ENCODE measurements at regions not wholly inside any gene's neighbourhood (a gene's known extent, or its start where the extent isn't known, plus 50 kb on each side); places are given as distances from the start of the nearest gene placed in this dataset.
"Not testable (repeated sequence)": the region's sequence is repeated elsewhere in the genome, so short reads cannot be mapped to it uniquely, and the experiment has no call there.

DNA sequence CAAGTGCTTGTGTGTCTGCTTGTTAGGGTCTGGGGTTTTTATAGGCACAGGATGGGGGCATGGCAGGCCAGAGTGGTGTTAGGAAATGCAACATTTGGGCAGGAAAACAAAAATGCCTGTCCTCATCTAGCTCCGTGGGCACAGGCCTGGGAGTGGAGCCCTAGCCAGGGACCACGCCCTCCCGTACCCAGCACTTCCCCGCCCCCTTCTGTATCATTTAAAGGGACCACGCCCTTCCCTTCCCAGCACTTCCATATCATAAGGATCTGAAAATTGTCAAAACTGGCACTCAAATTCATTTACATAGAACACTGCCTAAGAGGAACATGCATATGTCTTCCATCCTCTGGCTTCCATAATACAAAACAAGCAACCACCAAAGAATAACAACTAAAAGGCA, 185.8 kb downstream of the B3GLCT start:
- no peaks in the 10 kb centered on the region for H3K36me3 ChIP-seq (ENCODE audit: control insufficient read depth, insufficient read depth, low read length)
- H3K27me3 ChIP-seq (ENCODE audit: control insufficient read depth, insufficient read depth, low read length, poor library complexity, severe bottlenecking): no peaks in the 10 kb centered on the region
- H3K4me3 ChIP-seq (ENCODE audit: insufficient read depth, low read depth, low read length): no peak overlapping the region
- H3K9me3 ChIP-seq (ENCODE audit: control insufficient read depth, low read length): no peaks in the 10 kb centered on the region
- no peak overlapping the region for H3K27ac ChIP-seq (ENCODE audit: insufficient read depth, low read depth, low read length, poor library complexity, severe bottlenecking)
- 81 to 82% methylated on average over 5 of the region's 5 CpGs for WGBS, 2 experiments
- peaks cover 3% of the 10 kb centered on the region for H3K4me1 ChIP-seq (ENCODE audit: control insufficient read depth, insufficient read depth, low read length)

GRCh38 chr13:31394506-31394905, 194.7 kb downstream of the B3GLCT start:
- H3K4me3 ChIP-seq (ENCODE audit: insufficient read depth, low read depth, low read length): no peak overlapping the region
- 92% methylated on average over 4 of the region's 4 CpGs for WGBS, 2 experiments
- H3K36me3 ChIP-seq (ENCODE audit: control insufficient read depth, insufficient read depth, low read length): no peaks in the 10 kb centered on the region
- H3K9me3 ChIP-seq (ENCODE audit: control insufficient read depth, low read length): no peaks in the 10 kb centered on the region
- no peaks in the 10 kb centered on the region for H3K4me1 ChIP-seq (ENCODE audit: control insufficient read depth, insufficient read depth, low read length)
- H3K27me3 ChIP-seq (ENCODE audit: control insufficient read depth, insufficient read depth, low read length, poor library complexity, severe bottlenecking): no peaks in the 10 kb centered on the region
- no peak overlapping the region for H3K27ac ChIP-seq (ENCODE audit: insufficient read depth, low read depth, low read length, poor library complexity, severe bottlenecking)

- Histone ChIP-seq H3K36me3 (ENCODE audit: control insufficient read depth, insufficient read depth, low read length) (no peaks in the 10 kb centered on the region), H3K4me3 (ENCODE audit: insufficient read depth, low read depth, low read length) (no peak overlapping the region), H3K4me1 (ENCODE audit: control insufficient read depth, insufficient read depth, low read length) (no peaks in the 10 kb centered on the region), H3K27ac (ENCODE audit: insufficient read depth, low read depth, low read length, poor library complexity, severe bottlenecking) (no peak overlapping the region), H3K9me3 (ENCODE audit: control insufficient read depth, low read length) (no peaks in the 10 kb centered on the region), H3K27me3 (ENCODE audit: control insufficient read depth, insufficient read depth, low read length, poor library complexity, severe bottlenecking) (no peaks in the 10 kb centered on the region)
- 90 to 91% methylated on average over 3 of the region's 3 CpGs for WGBS, 2 experiments
Measured at GRCh38 chr13:31395090-31395489, 195.3 kb downstream of the B3GLCT start.

GRCh38 chr13:31399690-31400089, 199.9 kb downstream of the B3GLCT start:
- Histone ChIP-seq H3K27ac (ENCODE audit: insufficient read depth, low read depth, low read length, poor library complexity, severe bottlenecking) (no peak overlapping the region), H3K4me3 (ENCODE audit: insufficient read depth, low read depth, low read length) (no peak overlapping the region), H3K4me1 (ENCODE audit: control insufficient read depth, insufficient read depth, low read length) (no peaks in the 10 kb centered on the region), H3K36me3 (ENCODE audit: control insufficient read depth, insufficient read depth, low read length) (no peaks in the 10 kb centered on the region), H3K9me3 (ENCODE audit: control insufficient read depth, low read length) (no peaks in the 10 kb centered on the region), H3K27me3 (ENCODE audit: control insufficient read depth, insufficient read depth, low read length, poor library complexity, severe bottlenecking) (no peaks in the 10 kb centered on the region)

DNA sequence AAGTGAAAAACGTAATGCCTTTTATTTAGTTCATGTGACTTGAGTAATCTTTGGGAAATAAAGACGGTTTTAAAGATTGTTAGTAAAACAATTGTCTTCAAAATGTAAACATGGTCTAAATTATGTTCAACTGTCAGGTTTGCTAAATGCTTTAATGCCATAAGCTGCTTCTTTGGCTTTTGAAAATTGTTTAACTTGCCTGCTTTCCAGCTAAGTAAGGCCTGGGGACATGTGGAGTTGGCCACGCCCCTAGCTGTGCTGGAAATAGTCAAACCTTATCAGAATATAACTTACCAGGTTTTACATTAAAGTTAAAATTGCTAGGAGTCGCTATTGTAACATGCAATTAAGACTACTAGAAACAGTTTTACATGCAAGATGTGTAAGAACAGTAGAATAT, 203.9 kb downstream of the B3GLCT start:
- WGBS, 2 experiments: 89 to 90% methylated on average over 2 to 4 of the region's 4 CpGs
- H3K36me3 ChIP-seq (ENCODE audit: control insufficient read depth, insufficient read depth, low read length); H3K27me3 ChIP-seq (ENCODE audit: control insufficient read depth, insufficient read depth, low read length, poor library complexity, severe bottlenecking); H3K9me3 ChIP-seq (ENCODE audit: control insufficient read depth, low read length); H3K4me3 ChIP-seq (ENCODE audit: insufficient read depth, low read depth, low read length); H3K4me1 ChIP-seq (ENCODE audit: control insufficient read depth, insufficient read depth, low read length); H3K27ac ChIP-seq (ENCODE audit: insufficient read depth, low read depth, low read length, poor library complexity, severe bottlenecking): not testable (repeated sequence)

DNA sequence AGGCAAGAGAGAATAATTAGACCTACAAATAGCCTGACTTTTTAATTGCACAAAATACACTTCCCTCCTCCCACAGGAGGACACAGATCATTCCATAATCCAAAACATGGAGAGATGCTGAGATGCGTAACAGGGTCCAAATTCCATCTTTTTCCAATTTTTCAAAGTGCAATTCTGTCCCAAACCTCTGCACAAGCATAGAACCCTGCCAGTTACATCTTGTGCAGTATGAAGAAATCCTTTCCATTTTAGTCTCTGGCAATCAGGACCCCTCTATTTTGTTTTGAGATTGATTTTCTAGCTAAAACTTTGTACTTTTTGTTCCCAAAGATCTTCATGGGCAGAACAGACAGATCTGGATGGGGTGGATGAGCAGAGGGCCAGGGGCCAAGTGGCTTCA, 209.2 kb downstream of the B3GLCT start:
- Histone ChIP-seq H3K9me3 (ENCODE audit: control insufficient read depth, low read length) (no peaks in the 10 kb centered on the region), H3K4me3 (ENCODE audit: insufficient read depth, low read depth, low read length) (no peak overlapping the region), H3K36me3 (ENCODE audit: control insufficient read depth, insufficient read depth, low read length) (no peaks in the 10 kb centered on the region), H3K27me3 (ENCODE audit: control insufficient read depth, insufficient read depth, low read length, poor library complexity, severe bottlenecking) (no peaks in the 10 kb centered on the region), H3K27ac (ENCODE audit: insufficient read depth, low read depth, low read length, poor library complexity, severe bottlenecking) (no peak overlapping the region), H3K4me1 (ENCODE audit: control insufficient read depth, insufficient read depth, low read length) (no peaks in the 10 kb centered on the region)
- 94 to 100% methylated on average over 1 of the region's 1 CpG for WGBS, 2 experiments

DNA sequence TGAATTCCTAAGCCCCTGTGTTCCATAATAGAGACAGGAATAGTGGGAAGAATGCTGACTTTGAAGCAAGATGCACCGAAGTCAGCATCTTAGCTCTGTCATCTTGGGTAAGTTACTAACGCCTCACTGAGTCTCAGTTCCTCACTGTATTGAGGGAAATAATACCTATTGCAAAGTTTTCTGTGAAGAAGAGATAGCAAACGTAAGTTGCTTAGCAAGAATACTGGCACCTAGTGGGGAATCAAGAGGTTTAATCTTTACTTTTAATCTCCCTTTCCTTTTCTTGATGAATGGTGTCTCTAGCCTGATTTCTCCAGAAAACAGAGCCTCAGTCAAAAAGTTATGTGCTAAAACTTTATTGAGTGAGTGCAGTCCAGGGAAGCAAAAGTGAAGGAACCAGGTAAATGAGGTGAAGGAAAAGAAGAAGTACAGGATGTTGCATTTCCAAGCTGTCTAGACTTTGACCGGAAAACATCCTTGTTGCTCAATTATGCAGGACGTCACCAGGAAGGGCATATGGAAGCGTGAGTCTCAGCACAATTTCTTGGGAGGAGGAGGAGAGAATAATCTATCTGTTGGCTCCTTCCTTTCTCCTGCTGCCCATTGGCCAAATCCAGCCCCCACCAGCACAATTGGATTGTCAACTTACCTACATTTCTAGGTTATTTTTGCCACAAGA, 210.0 kb downstream of the B3GLCT start:
- no peaks in the 10 kb centered on the region for H3K27me3 ChIP-seq (ENCODE audit: control insufficient read depth, insufficient read depth, low read length, poor library complexity, severe bottlenecking)
- H3K4me3 ChIP-seq (ENCODE audit: insufficient read depth, low read depth, low read length): no peak overlapping the region
- no peaks in the 10 kb centered on the region for H3K4me1 ChIP-seq (ENCODE audit: control insufficient read depth, insufficient read depth, low read length)
- H3K36me3 ChIP-seq (ENCODE audit: control insufficient read depth, insufficient read depth, low read length): no peaks in the 10 kb centered on the region
- H3K27ac ChIP-seq (ENCODE audit: insufficient read depth, low read depth, low read length, poor library complexity, severe bottlenecking): no peak overlapping the region
- WGBS, 2 experiments: 86 to 90% methylated on average over 6 of the region's 6 CpGs
- H3K9me3 ChIP-seq (ENCODE audit: control insufficient read depth, low read length): no peaks in the 10 kb centered on the region

DNA sequence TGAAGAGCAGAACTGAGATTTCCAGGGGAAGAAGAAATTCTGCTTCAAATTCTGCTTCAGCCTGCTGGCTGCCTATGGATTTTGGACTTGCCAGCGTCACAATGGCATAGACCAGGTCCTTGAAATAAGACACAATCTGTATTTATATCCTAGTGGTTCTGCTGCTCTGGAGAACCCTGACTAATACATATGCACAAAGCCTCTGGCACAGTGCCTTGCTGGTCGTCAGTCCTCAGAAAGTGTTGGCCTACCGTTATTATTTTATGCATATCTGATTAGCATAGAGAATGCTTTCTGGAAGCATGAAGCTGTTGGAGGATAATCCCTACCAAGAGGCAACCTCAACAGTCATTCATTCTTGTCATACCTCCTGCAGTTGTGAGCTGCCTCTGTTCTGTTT, 213.7 kb downstream of the B3GLCT start:
- 92 to 94% methylated on average over 3 of the region's 3 CpGs for WGBS, 2 experiments
- no peaks in the 10 kb centered on the region for H3K36me3 ChIP-seq (ENCODE audit: control insufficient read depth, insufficient read depth, low read length)
- H3K4me3 ChIP-seq (ENCODE audit: insufficient read depth, low read depth, low read length): no peak overlapping the region
- H3K9me3 ChIP-seq (ENCODE audit: control insufficient read depth, low read length): no peaks in the 10 kb centered on the region
- H3K27me3 ChIP-seq (ENCODE audit: control insufficient read depth, insufficient read depth, low read length, poor library complexity, severe bottlenecking): no peaks in the 10 kb centered on the region
- H3K4me1 ChIP-seq (ENCODE audit: control insufficient read depth, insufficient read depth, low read length): no peaks in the 10 kb centered on the region
- H3K27ac ChIP-seq (ENCODE audit: insufficient read depth, low read depth, low read length, poor library complexity, severe bottlenecking): no peak overlapping the region

- WGBS, 2 experiments: 90 to 93% methylated on average over 4 of the region's 4 CpGs
- H3K4me3 ChIP-seq (ENCODE audit: insufficient read depth, low read depth, low read length): no peak overlapping the region
- H3K9me3 ChIP-seq (ENCODE audit: control insufficient read depth, low read length): no peaks in the 10 kb centered on the region
- H3K4me1 ChIP-seq (ENCODE audit: control insufficient read depth, insufficient read depth, low read length): no peaks in the 10 kb centered on the region
- H3K27me3 ChIP-seq (ENCODE audit: control insufficient read depth, insufficient read depth, low read length, poor library complexity, severe bottlenecking): no peaks in the 10 kb centered on the region
- H3K27ac ChIP-seq (ENCODE audit: insufficient read depth, low read depth, low read length, poor library complexity, severe bottlenecking): no peak overlapping the region
- no peaks in the 10 kb centered on the region for H3K36me3 ChIP-seq (ENCODE audit: control insufficient read depth, insufficient read depth, low read length)
Measured at GRCh38 chr13:31416066-31416465, 216.3 kb downstream of the B3GLCT start.

DNA sequence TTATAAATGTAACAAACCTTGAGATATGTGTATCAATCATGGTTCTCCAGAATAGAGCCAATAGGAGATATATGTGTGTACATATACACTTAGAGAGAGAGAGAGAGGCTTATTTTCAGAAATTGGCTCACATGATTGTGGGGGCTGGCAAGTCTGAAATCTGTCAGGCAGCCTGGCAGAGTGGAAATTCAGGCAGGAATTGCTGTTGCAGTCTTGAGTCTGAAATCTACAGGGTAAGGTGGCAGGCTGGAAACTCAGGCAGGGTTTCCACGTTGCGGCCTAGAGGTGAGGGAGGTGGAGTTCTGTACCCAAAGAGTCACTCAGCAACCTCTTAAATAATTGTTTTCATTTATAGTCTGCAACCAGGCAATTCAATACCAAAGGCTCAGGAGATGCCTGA, 218.4 kb downstream of the B3GLCT start:
- Histone ChIP-seq H3K9me3 (ENCODE audit: control insufficient read depth, low read length) (no peaks in the 10 kb centered on the region), H3K27me3 (ENCODE audit: control insufficient read depth, insufficient read depth, low read length, poor library complexity, severe bottlenecking) (no peaks in the 10 kb centered on the region), H3K4me1 (ENCODE audit: control insufficient read depth, insufficient read depth, low read length) (no peaks in the 10 kb centered on the region), H3K36me3 (ENCODE audit: control insufficient read depth, insufficient read depth, low read length) (no peaks in the 10 kb centered on the region), H3K4me3 (ENCODE audit: insufficient read depth, low read depth, low read length) (no peak overlapping the region), H3K27ac (ENCODE audit: insufficient read depth, low read depth, low read length, poor library complexity, severe bottlenecking) (no peak overlapping the region)
- WGBS, 2 experiments: 88 to 89% methylated on average over 2 of the region's 2 CpGs

- no peak overlapping the region for H3K4me3 ChIP-seq (ENCODE audit: insufficient read depth, low read depth, low read length)
- H3K36me3 ChIP-seq (ENCODE audit: control insufficient read depth, insufficient read depth, low read length): no peaks in the 10 kb centered on the region
- no peaks in the 10 kb centered on the region for H3K9me3 ChIP-seq (ENCODE audit: control insufficient read depth, low read length)
- H3K27ac ChIP-seq (ENCODE audit: insufficient read depth, low read depth, low read length, poor library complexity, severe bottlenecking): no peak overlapping the region
- no peaks in the 10 kb centered on the region for H3K4me1 ChIP-seq (ENCODE audit: control insufficient read depth, insufficient read depth, low read length)
- no peaks in the 10 kb centered on the region for H3K27me3 ChIP-seq (ENCODE audit: control insufficient read depth, insufficient read depth, low read length, poor library complexity, severe bottlenecking)
- WGBS, 2 experiments: 89 to 90% methylated on average over 1 of the region's 1 CpG
Measured at GRCh38 chr13:31421756-31422155, 222.0 kb downstream of the B3GLCT start.
